ENCODE measurements at regions not wholly inside any gene's neighbourhood (a gene's known extent, or its start where the extent isn't known, plus 50 kb on each side); places are given as distances from the start of the nearest gene placed in this dataset.

GRCh38 chr3:102810937-102811336, 376.1 kb downstream of the ZPLD1 start:
- no peak overlapping the region for H3K27ac Mint-ChIP-seq
- H3K4me3 Mint-ChIP-seq, result no peak overlapping the region
- no peaks in the 10 kb centered on the region for H3K4me1 Mint-ChIP-seq
- H3K27me3 Mint-ChIP-seq, result no peaks in the 10 kb centered on the region
- no peaks in the 10 kb centered on the region for H3K9me3 Mint-ChIP-seq
- no peak for DNase-seq
- no peaks in the 10 kb centered on the region for H3K36me3 Mint-ChIP-seq

- peaks cover 1% of the 10 kb centered on the region for H3K9me3 Mint-ChIP-seq
- no peak overlapping the region for H3K4me3 Mint-ChIP-seq
- peaks cover 4% of the 10 kb centered on the region for H3K27me3 Mint-ChIP-seq
- H3K4me1 Mint-ChIP-seq, result no peaks in the 10 kb centered on the region
- no peaks in the 10 kb centered on the region for H3K36me3 Mint-ChIP-seq
- DNase-seq, result no peak
- no peak overlapping the region for H3K27ac Mint-ChIP-seq
Observed at GRCh38 chr3:102826636-102827035, 391.8 kb downstream of the ZPLD1 start.

- Mint-ChIP-seq H3K4me3 (no peak overlapping the region), H3K4me1 (no peaks in the 10 kb centered on the region), H3K9me3 (peaks cover 1% of the 10 kb centered on the region), H3K36me3 (no peaks in the 10 kb centered on the region), H3K27me3 (no peaks in the 10 kb centered on the region), H3K27ac (no peak overlapping the region)
- DNase-seq, result no peak
Observed at GRCh38 chr3:102827386-102827785, 392.6 kb downstream of the ZPLD1 start.

- H3K9me3 Mint-ChIP-seq, result peaks cover 2% of the 10 kb centered on the region
- DNase-seq, result no peak
- no peak overlapping the region for H3K27ac Mint-ChIP-seq
- no peaks in the 10 kb centered on the region for H3K27me3 Mint-ChIP-seq
- no peak overlapping the region for H3K4me3 Mint-ChIP-seq
- H3K36me3 Mint-ChIP-seq, result no peaks in the 10 kb centered on the region
- H3K4me1 Mint-ChIP-seq, result no peaks in the 10 kb centered on the region
Observed at GRCh38 chr3:102830415-102830814, 395.6 kb downstream of the ZPLD1 start.

- H3K4me1 Mint-ChIP-seq, result no peaks in the 10 kb centered on the region
- H3K4me3 Mint-ChIP-seq, result no peak overlapping the region
- no peak overlapping the region for H3K27ac Mint-ChIP-seq
- H3K27me3 Mint-ChIP-seq, result no peaks in the 10 kb centered on the region
- H3K36me3 Mint-ChIP-seq, result no peaks in the 10 kb centered on the region
- DNase-seq, result no peak
- H3K9me3 Mint-ChIP-seq, result peaks cover 10% of the 10 kb centered on the region
Observed at GRCh38 chr3:102841866-102842265, 407.1 kb downstream of the ZPLD1 start.

GRCh38 chr3:102866845-102867244, 432.0 kb downstream of the ZPLD1 start:
- no peak for DNase-seq
- no peaks in the 10 kb centered on the region for H3K4me1 Mint-ChIP-seq
- no peaks in the 10 kb centered on the region for H3K36me3 Mint-ChIP-seq
- no peaks in the 10 kb centered on the region for H3K27me3 Mint-ChIP-seq
- no peak overlapping the region for H3K4me3 Mint-ChIP-seq
- no peaks in the 10 kb centered on the region for H3K9me3 Mint-ChIP-seq
- no peak overlapping the region for H3K27ac Mint-ChIP-seq

- H3K4me1 Mint-ChIP-seq, result no peaks in the 10 kb centered on the region
- no peak overlapping the region for H3K4me3 Mint-ChIP-seq
- H3K36me3 Mint-ChIP-seq, result no peaks in the 10 kb centered on the region
- H3K27me3 Mint-ChIP-seq, result no peaks in the 10 kb centered on the region
- H3K27ac Mint-ChIP-seq, result no peak overlapping the region
- H3K9me3 Mint-ChIP-seq, result peaks cover 2% of the 10 kb centered on the region
- no peak for DNase-seq
Observed at GRCh38 chr3:102883515-102883914, 448.7 kb downstream of the ZPLD1 start.

- Mint-ChIP-seq H3K27ac (no peak overlapping the region), H3K36me3 (no peaks in the 10 kb centered on the region), H3K4me3 (no peak overlapping the region), H3K27me3 (no peaks in the 10 kb centered on the region), H3K4me1 (no peaks in the 10 kb centered on the region), H3K9me3 (peaks cover 2% of the 10 kb centered on the region)
- DNase-seq, result no peak
Observed at GRCh38 chr3:102885289-102885688, 450.5 kb downstream of the ZPLD1 start.

GRCh38 chr3:102887431-102887830, 452.6 kb downstream of the ZPLD1 start:
- Mint-ChIP-seq H3K36me3 (no peaks in the 10 kb centered on the region), H3K27ac (no peak overlapping the region), H3K4me1 (no peaks in the 10 kb centered on the region), H3K27me3 (no peaks in the 10 kb centered on the region), H3K9me3 (peaks cover 2% of the 10 kb centered on the region), H3K4me3 (no peak overlapping the region)
- DNase-seq, result no peak

- H3K4me3 Mint-ChIP-seq, result no peak overlapping the region
Observed at GRCh38 chr3:102896851-102897621, 462.2 kb downstream of the ZPLD1 start.

GRCh38 chr3:102904629-102905028, 469.8 kb downstream of the ZPLD1 start:
- Mint-ChIP-seq H3K4me1 (no peaks in the 10 kb centered on the region), H3K9me3 (no peaks in the 10 kb centered on the region), H3K4me3 (no peak overlapping the region), H3K27me3 (no peaks in the 10 kb centered on the region), H3K36me3 (no peaks in the 10 kb centered on the region), H3K27ac (no peak overlapping the region)
- peak; percentile 0 for DNase-seq

More at GRCh38 chr3:102896851-102897621, 462.2 kb downstream of the ZPLD1 start:
- Mint-ChIP-seq H3K27ac (no peak overlapping the region), H3K4me1 (no peaks in the 10 kb centered on the region), H3K36me3 (no peaks in the 10 kb centered on the region), H3K27me3 (no peaks in the 10 kb centered on the region), H3K9me3 (no peaks in the 10 kb centered on the region)
- DNase-seq, result no peak

- H3K4me3 Mint-ChIP-seq, result no peak overlapping the region
- H3K36me3 Mint-ChIP-seq, result no peaks in the 10 kb centered on the region
- no peak for DNase-seq
- no peaks in the 10 kb centered on the region for H3K27me3 Mint-ChIP-seq
- H3K27ac Mint-ChIP-seq, result no peak overlapping the region
- no peaks in the 10 kb centered on the region for H3K4me1 Mint-ChIP-seq
- no peaks in the 10 kb centered on the region for H3K9me3 Mint-ChIP-seq
Observed at GRCh38 chr3:102905811-102906210, 471.0 kb downstream of the ZPLD1 start.

- H3K9me3 Mint-ChIP-seq, result no peaks in the 10 kb centered on the region
- no peaks in the 10 kb centered on the region for H3K4me1 Mint-ChIP-seq
- no peak for DNase-seq
- H3K27me3 Mint-ChIP-seq, result no peaks in the 10 kb centered on the region
- H3K4me3 Mint-ChIP-seq, result no peak overlapping the region
- no peak overlapping the region for H3K27ac Mint-ChIP-seq
- no peaks in the 10 kb centered on the region for H3K36me3 Mint-ChIP-seq
Observed at GRCh38 chr3:102906818-102907217, 472.0 kb downstream of the ZPLD1 start.

GRCh38 chr3:102909904-102910303, 475.1 kb downstream of the ZPLD1 start:
- Mint-ChIP-seq H3K36me3 (no peaks in the 10 kb centered on the region), H3K9me3 (no peaks in the 10 kb centered on the region), H3K27me3 (no peaks in the 10 kb centered on the region), H3K4me1 (no peaks in the 10 kb centered on the region), H3K4me3 (no peak overlapping the region), H3K27ac (no peak overlapping the region)
- DNase-seq, result no peak

GRCh38 chr3:102916532-102916931, 481.7 kb downstream of the ZPLD1 start:
- Mint-ChIP-seq H3K4me1 (no peaks in the 10 kb centered on the region), H3K27me3 (no peaks in the 10 kb centered on the region), H3K9me3 (peaks cover 3% of the 10 kb centered on the region), H3K36me3 (no peaks in the 10 kb centered on the region), H3K27ac (no peak overlapping the region), H3K4me3 (no peak overlapping the region)
- no peak for DNase-seq

GRCh38 chr3:102926618-102927017, 491.8 kb downstream of the ZPLD1 start:
- Mint-ChIP-seq H3K4me3 (no peak overlapping the region), H3K27ac (no peak overlapping the region), H3K4me1 (no peaks in the 10 kb centered on the region), H3K36me3 (no peaks in the 10 kb centered on the region), H3K27me3 (no peaks in the 10 kb centered on the region), H3K9me3 (peaks cover 16% of the 10 kb centered on the region)
- DNase-seq, result no peak

Measured in activated naive CD8-positive, alpha-beta T cell treated with anti-CD3 and anti-CD28 coated beads for 36 hours (primary cell).